K562 (cell line): ENCODE measurements at regions not wholly inside any gene's neighbourhood (a gene's known extent, or its start where the extent isn't known, plus 50 kb on each side); places are given as distances from the start of the nearest gene placed in this dataset.

Experiments
- ZBTB40 ChIP-seq, 2 experiments: fragments of 450-650 bp in 1 of 2; sonication (generic) in 1 of 2; formaldehyde crosslinking in 1 of 2; IDR thresholded peaks; 2 replicates each; pipeline versions ENCODE4 v1.7.1 to v1.9.0; 2016 to 2022; ENCODE audit warnings: inconsistent platforms in 1 of 2, mild to moderate bottlenecking in 1 of 2, missing genetic modification reagents in 1 of 2

- no peak for TF ChIP-seq ZBTB40 (IDR thresholded peaks at IDR 0.05)
- TF ChIP-seq ZBTB40 (CRISPR knock-in tag; IDR thresholded peaks at IDR 0.05): no peak
These were observed 480.0 kb upstream of the CADM1 start (continued) for GRCh38 chr11:115984228-115984627.
